ENCODE measurements at regions not wholly inside any gene's neighbourhood (a gene's known extent, or its start where the extent isn't known, plus 50 kb on each side); places are given as distances from the start of the nearest gene placed in this dataset.

DNA sequence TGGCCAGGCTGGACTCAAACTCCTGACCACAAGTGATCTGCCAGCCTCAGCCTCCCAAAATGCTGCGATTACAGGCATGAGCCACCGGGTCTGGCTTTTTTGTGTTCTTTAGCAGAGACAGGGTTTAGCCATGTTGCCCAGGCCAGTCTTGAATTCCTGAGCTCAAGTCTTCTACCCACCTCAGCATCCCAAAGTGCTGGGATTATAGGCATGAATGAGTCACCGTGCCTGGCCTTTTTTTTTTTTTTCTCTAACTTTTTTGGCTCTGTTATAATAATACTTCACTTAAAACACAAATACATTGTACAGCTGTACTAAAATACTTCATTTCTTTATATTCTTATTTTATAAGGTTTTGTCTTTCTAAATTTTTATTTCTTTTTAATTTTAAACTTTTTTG is 599.5 kb upstream of the PCDH9 start:
- dilution Hi-C loops (cut with MboI; ENCODE audit: extremely low pct_ligation_motif_present, low sequenced_read_pairs): no loop called here
- Histone ChIP-seq H3K79me2 (ENCODE audit: control insufficient read depth, insufficient read depth, low read length) (no peaks in the 10 kb centered on the region), H3K9me1 (ENCODE audit: control insufficient read depth, extremely low read depth, insufficient read depth, low read length) (no peaks in the 10 kb centered on the region), H3K36me3 (ENCODE audit: control insufficient read depth in 2 of 2, extremely low read depth in 1 of 2, insufficient read depth in 2 of 2, low read length in 2 of 2) (no peaks in the 10 kb centered on the region), H3K9ac (ENCODE audit: control insufficient read depth, extremely low read depth, insufficient read depth, low read length) (no peak overlapping the region), H4K20me1 (ENCODE audit: control insufficient read depth, extremely low read depth, insufficient read depth, low read length) (no peaks in the 10 kb centered on the region), H3K4me2 (ENCODE audit: control insufficient read depth, extremely low read depth, insufficient read depth, low read depth, low read length) (no peak overlapping the region), H2AFZ (ENCODE audit: control insufficient read depth, low read length) (no peak overlapping the region), H3K27ac (ENCODE audit: control insufficient read depth, insufficient read depth, low read length) (no peak overlapping the region), H3K9me3 (ENCODE audit: control insufficient read depth, low read depth, low read length) (peaks cover 2% of the 10 kb centered on the region), H3K4me1 (ENCODE audit: control insufficient read depth, extremely low read depth, insufficient read depth, low read length) (no peaks in the 10 kb centered on the region), H3K27me3 (ENCODE audit: control insufficient read depth, extremely low read depth, insufficient read depth, low read length) (no peaks in the 10 kb centered on the region), H3K4me3 (ENCODE audit: control insufficient read depth in 2 of 3, extremely low read depth in 1 of 3, insufficient read depth in 2 of 3, low read depth in 1 of 3, low read length in 3 of 3) (no peak overlapping the region)
- no peak for FAIRE-seq
- no peak for DNase-seq (ENCODE audit: low read depth, low spot score)
- TF ChIP-seq, protein P1, sequence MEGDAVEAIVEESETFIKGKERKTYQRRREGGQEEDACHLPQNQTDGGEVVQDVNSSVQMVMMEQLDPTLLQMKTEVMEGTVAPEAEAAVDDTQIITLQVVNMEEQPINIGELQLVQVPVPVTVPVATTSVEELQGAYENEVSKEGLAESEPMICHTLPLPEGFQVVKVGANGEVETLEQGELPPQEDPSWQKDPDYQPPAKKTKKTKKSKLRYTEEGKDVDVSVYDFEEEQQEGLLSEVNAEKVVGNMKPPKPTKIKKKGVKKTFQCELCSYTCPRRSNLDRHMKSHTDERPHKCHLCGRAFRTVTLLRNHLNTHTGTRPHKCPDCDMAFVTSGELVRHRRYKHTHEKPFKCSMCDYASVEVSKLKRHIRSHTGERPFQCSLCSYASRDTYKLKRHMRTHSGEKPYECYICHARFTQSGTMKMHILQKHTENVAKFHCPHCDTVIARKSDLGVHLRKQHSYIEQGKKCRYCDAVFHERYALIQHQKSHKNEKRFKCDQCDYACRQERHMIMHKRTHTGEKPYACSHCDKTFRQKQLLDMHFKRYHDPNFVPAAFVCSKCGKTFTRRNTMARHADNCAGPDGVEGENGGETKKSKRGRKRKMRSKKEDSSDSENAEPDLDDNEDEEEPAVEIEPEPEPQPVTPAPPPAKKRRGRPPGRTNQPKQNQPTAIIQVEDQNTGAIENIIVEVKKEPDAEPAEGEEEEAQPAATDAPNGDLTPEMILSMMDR (optimal IDR thresholded peaks at IDR 0.05 in 1 of 3, IDR thresholded peaks at IDR 0.05 in 1 of 3, conservative IDR thresholded peaks at IDR 0.05 in 1 of 3; ENCODE audit: extremely low read depth in 1 of 3, insufficient read depth in 2 of 3, low read length in 3 of 3): no peak
- no peak for TF ChIP-seq EZH2 (IDR thresholded peaks at IDR 0.05; ENCODE audit: low read length)

DNA sequence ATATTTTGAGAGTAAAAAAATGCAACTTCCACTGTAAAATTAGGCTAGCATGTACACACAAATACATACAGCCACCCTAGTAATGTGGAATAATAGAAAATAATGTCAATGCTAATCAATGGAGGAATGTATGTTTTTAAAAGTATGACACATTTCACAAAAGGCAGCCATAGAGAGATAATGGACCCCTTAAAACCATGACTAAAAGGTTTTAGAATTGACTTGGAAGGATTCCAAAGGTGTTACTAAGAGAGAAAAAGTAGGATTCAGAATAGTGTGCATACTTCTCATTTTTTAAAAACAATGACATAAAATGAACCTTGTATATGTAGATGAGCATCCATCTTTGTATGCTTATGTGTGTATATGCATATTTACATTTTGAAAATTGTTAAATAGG is 597.9 kb upstream of the PCDH9 start:
- Histone ChIP-seq H3K4me1 (ENCODE audit: control insufficient read depth, extremely low read depth, insufficient read depth, low read length) (no peaks in the 10 kb centered on the region), H3K9me1 (ENCODE audit: control insufficient read depth, extremely low read depth, insufficient read depth, low read length) (no peaks in the 10 kb centered on the region), H3K4me2 (ENCODE audit: control insufficient read depth, extremely low read depth, insufficient read depth, low read depth, low read length) (no peak overlapping the region), H3K27me3 (ENCODE audit: control insufficient read depth, extremely low read depth, insufficient read depth, low read length) (no peaks in the 10 kb centered on the region), H3K27ac (ENCODE audit: control insufficient read depth, insufficient read depth, low read length) (no peak overlapping the region), H3K36me3 (ENCODE audit: control insufficient read depth in 2 of 2, extremely low read depth in 1 of 2, insufficient read depth in 2 of 2, low read length in 2 of 2) (no peaks in the 10 kb centered on the region), H3K9ac (ENCODE audit: control insufficient read depth, extremely low read depth, insufficient read depth, low read length) (no peak overlapping the region), H4K20me1 (ENCODE audit: control insufficient read depth, extremely low read depth, insufficient read depth, low read length) (no peaks in the 10 kb centered on the region), H3K4me3 (ENCODE audit: control insufficient read depth in 2 of 3, extremely low read depth in 1 of 3, insufficient read depth in 2 of 3, low read depth in 1 of 3, low read length in 3 of 3) (no peak overlapping the region), H2AFZ (ENCODE audit: control insufficient read depth, low read length) (no peak overlapping the region), H3K9me3 (ENCODE audit: control insufficient read depth, low read depth, low read length) (peaks cover 2% of the 10 kb centered on the region), H3K79me2 (ENCODE audit: control insufficient read depth, insufficient read depth, low read length) (no peaks in the 10 kb centered on the region)
- DNase-seq (ENCODE audit: low read depth, low spot score) (no peak), FAIRE-seq (no peak)
- TF ChIP-seq EZH2 (IDR thresholded peaks at IDR 0.05; ENCODE audit: low read length): no peak
- TF ChIP-seq, protein P1 (optimal IDR thresholded peaks at IDR 0.05 in 1 of 3, IDR thresholded peaks at IDR 0.05 in 1 of 3, conservative IDR thresholded peaks at IDR 0.05 in 1 of 3; ENCODE audit: extremely low read depth in 1 of 3, insufficient read depth in 2 of 3, low read length in 3 of 3): no peak
- dilution Hi-C loops (cut with MboI; ENCODE audit: extremely low pct_ligation_motif_present, low sequenced_read_pairs): no loop called here

Measured in keratinocyte (primary cell).